G401 (cell line): ENCODE measurements at regions not wholly inside any gene's neighbourhood (a gene's known extent, or its start where the extent isn't known, plus 50 kb on each side); places are given as distances from the start of the nearest gene placed in this dataset.

Experiments
- DNase-seq: peaks from one replicate; pipeline ENCODE4 v3.0.0-alpha.2; 2015; ENCODE audit warnings: low spot score
- in situ Hi-C: cut with HindIII; loops from 2 replicates; pipeline ENCODE4 v1.10.0; 2016; ENCODE audit warnings: low sequenced_read_pairs, mixed read lengths

- in situ Hi-C loops = no loop called here
These were observed 188.3 kb downstream of the KLF12 start for GRCh38 chr13:73945871-73946270.

GRCh38 chr13:73945382-73945781 lies 188.8 kb downstream of the KLF12 start:
- in situ Hi-C loops = no loop called here

More at GRCh38 chr13:73945871-73946270, 188.3 kb downstream of the KLF12 start:
- peak; percentile 71 for DNase-seq

DNA sequence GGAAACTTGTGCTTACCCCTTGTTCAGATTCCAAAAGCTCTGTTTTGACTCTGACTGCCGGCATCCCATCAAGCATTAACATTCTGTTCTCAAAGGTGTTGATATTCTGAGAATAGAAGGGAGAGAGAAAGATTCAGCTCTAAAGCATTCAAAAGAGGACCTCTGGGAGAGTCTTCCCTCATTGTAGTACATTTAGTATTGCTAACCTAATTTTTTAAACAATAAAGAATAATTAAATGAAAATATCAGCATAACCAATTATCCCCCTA lies 190.3 kb downstream of the KLF12 start:
- in situ Hi-C loops = no loop called here

More at GRCh38 chr13:73945382-73945781, 188.8 kb downstream of the KLF12 start:
- no peak for DNase-seq

GRCh38 chr13:73943137-73943964 lies 190.9 kb downstream of the KLF12 start:
- no peak for DNase-seq

More for the DNA sequence above, 190.3 kb downstream of the KLF12 start:
- no peak for DNase-seq

GRCh38 chr13:73941752-73942151 lies 192.5 kb downstream of the KLF12 start:
- in situ Hi-C loops = no loop called here
- no peak for DNase-seq

More at GRCh38 chr13:73943137-73943964, 190.9 kb downstream of the KLF12 start:
- in situ Hi-C loops = no loop called here

DNA sequence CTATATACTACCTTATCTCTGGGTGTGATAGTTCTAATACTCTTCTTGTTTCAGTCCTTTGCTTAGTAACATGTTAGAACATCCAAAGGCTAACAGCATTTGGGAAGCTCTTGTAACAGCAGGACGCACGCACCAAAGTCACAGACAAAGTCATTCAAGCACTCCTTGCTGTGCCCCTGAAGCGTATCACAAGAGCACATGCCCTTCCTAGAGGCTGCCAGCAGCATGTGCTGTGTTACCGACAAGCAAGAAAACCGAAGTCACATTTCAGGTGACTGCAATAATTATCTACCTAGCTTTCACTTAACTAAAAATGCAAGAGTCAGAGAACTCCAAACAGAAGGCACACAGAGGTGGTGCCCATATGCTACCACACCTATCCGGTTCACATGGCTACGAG lies 194.1 kb downstream of the KLF12 start:
- DNase-seq = no peak
- in situ Hi-C loops = no loop called here

GRCh38 chr13:73939603-73940002 lies 194.6 kb downstream of the KLF12 start:
- DNase-seq = no peak
- in situ Hi-C loops = no loop called here

- in situ Hi-C loops = no loop called here
- no peak for DNase-seq
These were observed 195.2 kb downstream of the KLF12 start for GRCh38 chr13:73939071-73939380.

DNA sequence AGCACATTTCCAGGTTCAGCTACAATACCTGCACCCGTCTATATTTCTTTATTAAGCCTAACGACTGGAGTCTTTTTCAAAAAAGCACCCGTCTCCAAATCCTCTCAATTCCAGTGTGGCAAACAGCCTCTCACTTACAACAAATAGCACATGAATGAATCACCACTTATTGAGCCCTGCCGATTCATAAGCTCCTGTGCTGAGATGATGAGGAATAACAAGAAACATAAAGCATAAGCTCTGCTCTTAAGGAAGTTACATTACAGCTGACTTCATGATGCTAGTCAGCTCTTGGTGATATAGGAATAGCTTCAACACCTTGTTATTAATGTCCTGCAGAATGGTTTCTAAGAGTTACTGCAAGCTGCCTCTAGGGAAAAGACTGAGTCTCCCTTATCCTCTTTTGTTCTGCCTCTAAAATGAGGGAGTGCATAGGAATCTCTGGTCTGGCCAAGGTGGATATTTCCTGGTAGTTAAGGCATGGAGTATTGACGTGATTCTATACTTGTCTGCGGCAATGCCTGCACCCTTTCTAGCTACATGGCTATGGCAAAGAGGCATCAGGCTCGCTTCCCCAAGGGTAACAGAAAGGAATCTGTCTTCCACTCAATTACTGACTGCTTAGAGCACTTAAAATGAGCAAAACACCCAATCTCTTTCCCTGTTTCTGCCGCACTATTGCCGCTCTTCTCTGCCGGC lies 195.7 kb downstream of the KLF12 start:
- DNase-seq = no peak
- in situ Hi-C loops = no loop called here

DNA sequence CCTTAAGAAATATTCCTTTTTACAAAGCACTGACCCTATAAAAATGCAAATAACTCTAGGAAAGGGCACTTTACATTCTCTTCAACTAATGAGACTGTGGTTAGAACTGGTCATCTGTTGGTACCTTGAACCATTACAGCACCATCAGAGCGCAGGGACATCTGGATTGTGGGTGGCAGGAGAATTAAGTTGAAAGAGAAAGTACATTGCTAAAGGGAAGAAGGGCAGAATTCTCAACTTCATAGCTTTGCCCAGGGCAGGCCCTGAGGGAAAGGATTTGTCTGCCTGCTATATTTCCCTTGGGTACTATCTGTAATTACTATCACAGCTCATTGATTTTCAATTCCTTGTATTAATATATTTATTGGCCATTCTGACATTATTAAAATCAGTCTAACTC lies 196.8 kb downstream of the KLF12 start:
- DNase-seq = no peak
- in situ Hi-C loops = no loop called here

DNA sequence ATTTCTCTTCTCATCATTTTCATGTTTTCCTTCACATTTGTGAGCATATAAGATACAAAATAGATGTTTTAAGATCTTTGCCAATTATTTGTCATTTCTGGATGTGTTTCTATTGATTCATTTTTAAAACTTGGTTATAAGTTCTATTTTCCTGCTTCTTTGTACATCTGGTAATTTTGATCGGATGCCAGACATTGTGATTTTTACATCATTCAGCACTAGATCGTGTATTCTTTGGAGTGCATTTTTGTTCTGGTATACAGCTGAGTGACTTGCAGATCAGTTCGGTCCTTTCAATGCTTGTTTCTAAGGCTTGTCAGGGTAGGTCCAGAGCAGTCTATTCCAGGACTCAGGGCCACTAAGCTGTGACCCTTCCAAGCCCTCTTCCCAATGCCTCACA lies 198.2 kb downstream of the KLF12 start:
- DNase-seq = no peak
- in situ Hi-C loops = no loop called here

DNA sequence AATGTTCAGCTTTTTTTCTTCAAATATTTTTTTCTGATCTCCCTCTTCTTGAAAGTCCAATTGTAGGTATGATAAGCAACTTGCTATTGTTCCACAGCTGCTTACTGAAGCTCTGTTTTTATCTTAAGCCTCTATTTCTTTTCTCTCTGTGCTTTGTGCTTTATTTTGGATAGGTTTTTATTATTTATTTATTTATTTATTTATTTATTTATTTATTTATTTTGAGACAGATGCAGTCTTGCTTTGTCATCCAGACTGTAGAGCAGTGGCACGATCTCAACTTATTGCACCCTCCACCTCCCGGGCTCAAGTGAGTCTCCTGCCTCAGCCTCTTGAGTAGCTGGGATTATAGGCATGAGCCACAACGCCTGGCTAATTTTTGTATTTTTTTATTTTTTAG lies 199.4 kb downstream of the KLF12 start:
- in situ Hi-C loops = no loop called here

DNA sequence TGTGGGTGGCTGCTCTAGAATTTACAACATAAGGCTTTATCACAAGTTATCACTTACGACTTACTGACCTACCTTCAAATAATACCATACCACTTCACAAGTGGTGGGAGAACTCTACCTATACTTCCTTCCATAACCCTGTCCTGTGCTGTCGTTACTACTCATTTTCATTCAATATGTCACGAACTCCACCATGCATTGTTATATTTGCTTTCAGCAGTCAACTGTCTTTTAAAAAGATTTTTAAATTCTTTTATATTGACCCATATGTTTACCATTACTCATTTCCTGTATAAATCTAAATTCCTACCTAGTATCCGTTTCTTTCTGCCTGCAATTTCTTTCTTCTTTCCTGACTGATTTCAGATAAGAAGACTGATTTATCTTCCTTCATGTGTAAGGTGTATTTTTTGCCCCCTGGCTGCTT lies 200.0 kb downstream of the KLF12 start:
- in situ Hi-C loops = no loop called here
- DNase-seq = no peak

More for the DNA sequence above, 199.4 kb downstream of the KLF12 start:
- DNase-seq = no peak

DNA sequence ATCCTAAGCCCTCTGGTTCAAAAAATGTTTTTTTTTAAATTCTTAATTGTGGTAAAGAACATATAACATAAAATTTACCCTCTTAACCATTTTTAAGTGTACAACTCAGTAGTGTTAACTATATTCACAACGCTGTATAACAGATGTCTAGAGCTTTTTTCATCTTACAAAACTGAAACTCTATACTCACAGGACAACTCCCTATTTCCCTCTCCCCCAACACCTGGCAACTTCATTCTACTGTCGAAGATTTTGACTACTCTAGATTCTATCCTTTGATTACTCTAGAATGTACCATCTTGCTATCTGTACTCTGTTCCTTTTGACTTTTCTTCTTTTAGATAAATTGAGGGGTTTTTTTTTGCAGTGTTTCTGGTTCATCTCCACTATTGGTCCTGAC lies 200.4 kb downstream of the KLF12 start:
- DNase-seq = no peak
- in situ Hi-C loops = no loop called here

- in situ Hi-C loops = no loop called here
- no peak for DNase-seq
These were observed 202.1 kb downstream of the KLF12 start for GRCh38 chr13:73932091-73932490.

GRCh38 chr13:73929287-73929932 lies 204.8 kb downstream of the KLF12 start:
- in situ Hi-C loops = no loop called here

GRCh38 chr13:73924607-73925006 lies 209.6 kb downstream of the KLF12 start:
- in situ Hi-C loops = no loop called here
- no peak for DNase-seq

More at GRCh38 chr13:73929287-73929932, 204.8 kb downstream of the KLF12 start:
- DNase-seq = no peak

DNA sequence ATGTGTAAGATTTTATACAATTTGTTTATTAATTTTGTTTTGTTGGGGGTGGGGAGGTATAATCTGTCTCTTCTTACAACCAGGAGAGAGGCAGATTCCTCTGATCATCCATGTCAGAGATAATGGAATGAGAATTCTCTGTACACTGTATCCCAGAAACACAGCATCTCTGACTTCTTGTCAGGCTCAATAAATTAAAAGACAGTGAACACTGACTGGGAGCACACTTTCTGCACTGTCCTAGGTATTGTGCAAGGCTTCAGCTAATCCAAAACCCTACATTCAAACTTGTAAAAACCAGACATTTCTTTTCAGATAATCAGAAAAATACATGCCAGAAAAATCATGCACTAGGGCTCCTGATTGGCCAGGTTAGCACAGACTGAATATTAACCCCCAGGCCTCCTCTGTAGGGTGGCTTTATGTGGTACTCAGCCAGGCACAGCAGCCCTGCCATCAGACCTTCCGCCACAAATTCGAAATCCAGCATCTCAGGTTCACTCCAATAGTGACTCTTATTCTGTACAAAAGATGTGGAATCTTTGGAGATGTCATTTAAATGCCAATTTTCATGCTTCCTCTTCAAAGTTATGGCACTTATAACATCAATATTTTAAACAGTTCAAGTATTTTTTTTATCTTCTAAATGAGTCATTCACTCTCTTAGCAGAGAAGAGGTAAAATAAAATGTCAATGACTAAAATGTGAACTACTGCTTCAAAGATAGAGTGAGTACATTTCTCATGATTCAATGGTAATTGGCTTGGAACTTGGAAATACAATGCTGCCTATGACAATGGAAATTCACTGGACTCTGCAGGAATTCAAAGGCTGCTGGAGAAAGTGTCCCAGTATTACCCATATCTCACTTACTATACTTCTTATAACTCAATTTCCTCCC lies 211.5 kb downstream of the KLF12 start:
- in situ Hi-C loops = no loop called here
- no peak for DNase-seq

DNA sequence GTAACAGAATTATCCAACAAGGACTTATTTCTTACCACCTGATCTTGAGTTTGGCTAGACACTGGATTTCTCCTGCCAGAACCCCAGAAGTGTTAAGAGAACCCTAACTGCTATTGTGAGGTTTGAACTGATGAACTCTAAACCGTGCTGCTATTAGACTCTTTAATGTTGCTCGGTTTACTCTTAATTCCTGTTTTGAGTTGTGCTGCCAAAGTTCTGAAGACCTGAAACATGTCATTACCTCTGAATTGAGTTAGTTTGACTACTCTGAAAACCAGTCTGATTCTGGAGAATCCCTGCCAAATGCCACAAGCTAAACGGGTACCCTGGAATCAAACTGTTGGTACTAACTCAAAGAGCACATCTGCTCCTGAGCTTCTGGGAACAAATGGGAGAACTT lies 215.5 kb downstream of the KLF12 start:
- in situ Hi-C loops = no loop called here
- DNase-seq = no peak
